ENCODE measurements at regions not wholly inside any gene's neighbourhood (a gene's known extent, or its start where the extent isn't known, plus 50 kb on each side); places are given as distances from the start of the nearest gene placed in this dataset.

GRCh38 chr5:173714551-173715428, 98.3 kb upstream of the BOD1 start:
- Histone ChIP-seq H3K4ac (ENCODE audit: low read depth, low read length) (no peak overlapping the region), H3K79me2 (ENCODE audit: insufficient read depth, low read length) (no peaks in the 10 kb centered on the region), H3K23me2 (ENCODE audit: insufficient read length, low read depth, low read length, poor library complexity, severe bottlenecking) (no peaks in the 10 kb centered on the region), H3K9me3 (ENCODE audit: control insufficient read depth, low read depth, low read length) (no peaks in the 10 kb centered on the region), H4K8ac (replicated peaks; ENCODE audit: insufficient read length, low read depth, low read length) (no peak overlapping the region), H3K14ac (ENCODE audit: insufficient read depth, low read length) (no peak overlapping the region), H4K20me1 (ENCODE audit: control insufficient read depth, insufficient read depth, insufficient read length) (no peaks in the 10 kb centered on the region), H4K5ac (ENCODE audit: insufficient read length, low read depth, low read length) (no peak overlapping the region), H4K91ac (ENCODE audit: insufficient read length, low read depth, low read length) (no peak overlapping the region), H2AFZ (ENCODE audit: low read length) (no peak overlapping the region), H3K9ac (ENCODE audit: extremely low read depth, insufficient read length, low read length) (no peak overlapping the region), H3K18ac (ENCODE audit: insufficient read length, low read depth, low read length) (no peak overlapping the region), H2BK5ac (ENCODE audit: insufficient read length, low read length) (no peak overlapping the region), H3T11ph (ENCODE audit: low read length) (no peak overlapping the region), H3K23ac (ENCODE audit: insufficient read length, low read depth, low read length) (no peak overlapping the region), H3K27me3 (ENCODE audit: insufficient read depth, low read length) (no peaks in the 10 kb centered on the region), H3K79me1 (ENCODE audit: insufficient read depth, low read depth, low read length, poor library complexity, severe bottlenecking) (no peaks in the 10 kb centered on the region), H2BK20ac (ENCODE audit: low read depth, low read length, poor library complexity, severe bottlenecking) (no peak overlapping the region), H2BK12ac (ENCODE audit: insufficient read length, low read depth, low read length) (no peak overlapping the region), H3K56ac (ENCODE audit: insufficient read length, low read depth, low read length) (no peak overlapping the region), H3K4me2 (ENCODE audit: insufficient read depth, insufficient read length, low read length) (no peak overlapping the region), H2AK5ac (ENCODE audit: insufficient read length, low read length) (no peak overlapping the region), H2BK15ac (ENCODE audit: low read depth, low read length) (no peak overlapping the region), H3K4me1 (ENCODE audit: insufficient read depth, low read length) (no peaks in the 10 kb centered on the region), H2BK120ac (ENCODE audit: low read depth, low read length, poor library complexity, severe bottlenecking) (no peak overlapping the region), H3K27ac (ENCODE audit: insufficient read length, low read depth, low read length) (no peak overlapping the region)
- Mint-ChIP-seq H3K4me1 (peaks cover 14 to 17% of the 10 kb centered on the region in 2 experiments), H3K9me3 (no peaks in the 10 kb centered on the region), H3K27me3 (ENCODE audit: low read depth) (no peaks in the 10 kb centered on the region), H3K4me3 (no peak overlapping the region), H3K27ac (no peak overlapping the region), H3K36me3 (ENCODE audit: insufficient read depth in 1 of 3, low read depth in 3 of 3) (peaks cover 2 to 16% (median 5%) of the 10 kb centered on the region in 3 experiments; a peak in 4 of 7 replicates)
- no peak for TF ChIP-seq CTCF (conservative IDR thresholded peaks at IDR 0.05)
- WGBS (ENCODE audit: extremely low coverage, insufficient read length, low lambda C conversion rate): 100% methylated on average over 1 of the region's 12 CpGs
- no peak for DNase-seq

Data from H9 (cell line).